IMR-90 (cell line): ENCODE measurements at regions not wholly inside any gene's neighbourhood (a gene's known extent, or its start where the extent isn't known, plus 50 kb on each side); places are given as distances from the start of the nearest gene placed in this dataset.

Source experiments
- ATAC-seq: fragments of 200-7000 bp; cut with Tn5 transposase; 2 replicates; pipeline ENCODE4 v1.9.1; 2020; ENCODE audit warnings: low read depth, mild to moderate bottlenecking, moderate library complexity
- BruUV-seq: library from RNA; stranded (reverse); fragments of 400-500 nt; replicated peaks from 2 replicates; lab custom pipeline; 2021; lab: Mats Ljungman, UMichigan
- CTCF ChIA-PET: fragments of 300-600 bp; formaldehyde crosslinking; extraction: SDS; loops from one replicate; lab custom pipeline; 2021; ENCODE audit warnings: antibody characterized with exemption; lab: Yijun Ruan, JAX
- POLR2A ChIA-PET: fragments of 300-600 bp; sonication (Branson Sonifier 250); formaldehyde crosslinking; loops from one replicate; lab custom pipeline; 2022; ENCODE audit warnings: antibody characterized with exemption; ENCODE audit not compliant: unreplicated experiment; lab: Charles Lee
- DNase-seq: peaks from one replicate; pipeline ENCODE4 v3.0.0; 2013
- H2AFZ ChIP-seq: replicated peaks from 2 replicates; pipeline ENCODE3; 2013; ENCODE audit warnings: low read length, mild to moderate bottlenecking; ENCODE audit not compliant: poor library complexity
- H2AK5ac ChIP-seq: 2 replicates; pipeline ENCODE4 v1.6.1; 2013; ENCODE audit warnings: low read depth, low read length, inconsistent platforms
- H2AK9ac ChIP-seq: replicated peaks from 2 replicates; pipeline ENCODE3; 2013; ENCODE audit warnings: mild to moderate bottlenecking, low read depth, low read length, moderate library complexity; ENCODE audit not compliant: poor library complexity
- H2BK120ac ChIP-seq: 2 replicates; pipeline ENCODE4 v1.6.1; 2013; ENCODE audit warnings: low read depth, low read length, inconsistent platforms
- H2BK15ac ChIP-seq: 3 replicates; pipeline ENCODE4 v1.6.1; 2013; ENCODE audit warnings: low read depth, low read length, inconsistent platforms
- H2BK20ac ChIP-seq: 2 replicates; pipeline ENCODE4 v1.6.1; 2013; ENCODE audit warnings: low read depth, mild to moderate bottlenecking, inconsistent platforms, low read length, moderate library complexity
- H2BK5ac ChIP-seq: 2 replicates; pipeline ENCODE4 v1.6.1; 2013; ENCODE audit warnings: mild to moderate bottlenecking, low read depth, low read length, inconsistent platforms; ENCODE audit not compliant: poor library complexity, severe bottlenecking
- H3K14ac ChIP-seq: replicated peaks from 2 replicates; pipeline ENCODE4 v1.6.1; 2013; ENCODE audit warnings: low read depth, low read length, inconsistent platforms
- H3K18ac ChIP-seq: 2 replicates; pipeline ENCODE4 v1.6.1; 2013; ENCODE audit warnings: low read depth, low read length, control low read depth
- H3K23ac ChIP-seq: 2 replicates; pipeline ENCODE4 v1.6.1; 2013; ENCODE audit warnings: low read depth, low read length, inconsistent platforms
- H3K27ac ChIP-seq: 2 replicates; pipeline ENCODE4 v1.5.1; 2013; ENCODE audit warnings: mild to moderate bottlenecking, control low read depth, low read length; ENCODE audit not compliant: insufficient read depth
- H3K27me3 ChIP-seq: 2 replicates; pipeline ENCODE4 v1.6.1; 2013; ENCODE audit warnings: low read length; ENCODE audit not compliant: control insufficient read depth, insufficient read depth
- H3K36me3 ChIP-seq: 2 replicates; pipeline ENCODE4 v1.6.1; 2013; ENCODE audit warnings: low read length, mixed read lengths; ENCODE audit not compliant: control insufficient read depth, insufficient read depth
- H3K4ac ChIP-seq: 2 replicates; pipeline ENCODE4 v1.6.1; 2013; ENCODE audit warnings: low read depth, low read length, inconsistent platforms
- H3K4me1 ChIP-seq: 2 replicates; pipeline ENCODE4 v1.6.1; 2013; ENCODE audit warnings: low read length, mixed read lengths; ENCODE audit not compliant: control insufficient read depth, insufficient read depth
- H3K4me2 ChIP-seq: 2 replicates; pipeline ENCODE4 v1.6.1; 2013; ENCODE audit warnings: low read depth, mild to moderate bottlenecking, control low read depth, low read length, moderate library complexity
- H3K4me3 ChIP-seq: 2 replicates; pipeline ENCODE4 v1.5.1; 2013; ENCODE audit warnings: low read depth, mild to moderate bottlenecking, control low read depth, low read length, moderate library complexity; ENCODE audit not compliant: insufficient read depth
- H3K56ac ChIP-seq: 2 replicates; pipeline ENCODE4 v1.6.1; 2013; ENCODE audit warnings: low read length, inconsistent platforms; ENCODE audit not compliant: insufficient read depth; ENCODE audit errors: extremely low read depth
- H3K79me1 ChIP-seq, 2 experiments: 2 replicates each; pipeline ENCODE4 v1.6.1; 2013; ENCODE audit warnings: low read length in 2 of 2, inconsistent platforms in 1 of 2, low read depth in 1 of 2
- H3K9ac ChIP-seq: 2 replicates; pipeline ENCODE4 v1.6.1; 2013; ENCODE audit warnings: low read depth, low read length, control low read depth
- H3K9me1 ChIP-seq: 2 replicates; pipeline ENCODE4 v1.6.1; 2013; ENCODE audit warnings: low read length, inconsistent platforms; ENCODE audit not compliant: insufficient read depth
- H3K9me3 ChIP-seq: 2 replicates; pipeline ENCODE4 v1.6.1; 2013; ENCODE audit warnings: low read length; ENCODE audit not compliant: control insufficient read depth, insufficient read depth
- H4K20me1 ChIP-seq: 2 replicates; pipeline ENCODE4 v1.6.1; 2013; ENCODE audit warnings: low read length, inconsistent platforms; ENCODE audit not compliant: insufficient read depth
- H4K5ac ChIP-seq: 2 replicates; pipeline ENCODE4 v1.6.1; 2013; ENCODE audit warnings: mild to moderate bottlenecking, low read depth, low read length, control low read depth
- H4K8ac ChIP-seq, 2 experiments: 2 replicates each; pipeline ENCODE4 v1.6.1; 2013; ENCODE audit warnings: low read depth in 2 of 2, low read length in 2 of 2, control low read depth in 1 of 2, inconsistent platforms in 1 of 2
- H4K91ac ChIP-seq: 2 replicates; pipeline ENCODE4 v1.6.1; 2013; ENCODE audit warnings: low read depth, low read length, inconsistent platforms; ENCODE audit not compliant: insufficient read depth
- BHLHE40 ChIP-seq: fragments of 150-350 bp; IDR thresholded peaks from 2 replicates; pipeline ENCODE4 v1.6.1; 2016; ENCODE audit warnings: mild to moderate bottlenecking, low read depth, low read length
- NFE2L2 ChIP-seq: fragments of 150-350 bp; IDR thresholded peaks from 2 replicates; pipeline ENCODE4 v1.6.1; 2016; ENCODE audit warnings: low read depth, mild to moderate bottlenecking, low read length
- POLR2A ChIP-seq: IDR thresholded peaks from 2 replicates; pipeline ENCODE4 v1.6.1; 2012; ENCODE audit warnings: mild to moderate bottlenecking, low read depth, low read length
- SMC3 ChIP-seq: fragments of 150-350 bp; IDR thresholded peaks from 2 replicates; pipeline ENCODE4 v1.6.1; 2016; ENCODE audit warnings: low read depth, mild to moderate bottlenecking, antibody characterized with exemption, low read length, moderate library complexity
- WGBS, 2 experiments: methylation state at CpG; one replicate each; pipeline versions ENCODE4 v1.1.5 to v1.1.7; 2013; ENCODE audit warnings: missing lambda C conversion rate in 2 of 2; ENCODE audit not compliant: insufficient read length in 1 of 2; ENCODE audit errors: extremely low coverage in 2 of 2; 5-methylcytosine and 5-hydroxymethylcytosine counted together
- dilution Hi-C: fragments of 300-500 bp; cut with HindIII; formaldehyde crosslinking; loops from one replicate; pipeline ENCODE4 v1.14.3; 2018; ENCODE audit warnings: low sequenced_read_pairs; ENCODE audit not compliant: unreplicated experiment
- in situ Hi-C: fragments of 300-500 bp; cut with MboI; formaldehyde crosslinking; loops from 3 replicates; pipeline ENCODE4 v1.14.3; 2019; ENCODE audit warnings: low sequenced_read_pairs, inconsistent platforms, mixed read lengths
- intact Hi-C: fragments of 100-400 bp; cut with micrococcal nuclease; formaldehyde crosslinking; loops from 2 replicates; pipeline ENCODE4 v1.10.0; 2022
- TF ChIP-seq, protein P1 (sequence below): fragments of 150-350 bp; IDR thresholded peaks from 2 replicates; pipeline ENCODE4 v1.6.1; 2016; ENCODE audit warnings: low read depth, mild to moderate bottlenecking, low read length, moderate library complexity, borderline replicate concordance
- TF ChIP-seq, protein P2 (sequence below): fragments of 150-350 bp; IDR thresholded peaks from 2 replicates; pipeline ENCODE4 v1.6.1; 2017; ENCODE audit warnings: mild to moderate bottlenecking, antibody characterized with exemption, low read length, low read depth

DNA sequence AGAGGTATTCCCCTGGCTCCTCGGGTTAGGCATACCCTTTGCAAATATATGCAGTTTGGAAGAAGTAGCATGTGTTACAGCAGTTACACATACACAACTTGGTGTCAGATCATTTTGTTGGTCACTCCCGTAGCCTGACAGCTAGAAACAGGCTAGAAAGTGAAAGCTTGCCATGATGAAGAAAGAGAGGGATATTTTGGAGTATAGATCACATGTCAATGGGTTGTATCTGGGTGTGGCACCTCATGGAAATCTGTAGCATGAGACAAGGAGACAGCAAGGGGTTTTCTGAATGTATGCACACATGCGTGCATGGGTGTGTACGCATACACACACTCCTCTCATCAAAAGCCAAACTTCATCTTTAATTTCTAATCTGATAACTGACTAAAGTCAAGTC, 1914.5 kb upstream of the PIK3C3 start:
- Histone ChIP-seq H4K5ac (no peak overlapping the region), H3K27ac (no peak overlapping the region), H3K79me1 (no peaks in the 10 kb centered on the region), H3K9ac (no peak overlapping the region), H3K36me3 (no peaks in the 10 kb centered on the region), H3K4me1 (no peaks in the 10 kb centered on the region), H3K56ac (no peak overlapping the region), H2AFZ (no peak overlapping the region), H2AK5ac (no peak overlapping the region), H3K18ac (no peak overlapping the region), H2AK9ac (no peak overlapping the region), H2BK15ac (no peak overlapping the region), H4K8ac (no peak overlapping the region), H3K9me3 (no peaks in the 10 kb centered on the region), H3K14ac (no peak overlapping the region), H3K4me3 (no peak overlapping the region), H3K9me1 (no peaks in the 10 kb centered on the region), H3K4ac (no peak overlapping the region), H3K4me2 (no peak overlapping the region), H4K20me1 (no peaks in the 10 kb centered on the region), H3K27me3 (no peaks in the 10 kb centered on the region), H2BK120ac (no peak overlapping the region), H2BK5ac (no peak overlapping the region), H2BK20ac (no peak overlapping the region), H3K23ac (no peak overlapping the region), H4K91ac (no peak overlapping the region)
- no CpG with 5 or more reads among the region's 4 CpGs for WGBS, 2 experiments
- BruUV-seq: no TSS peak
- CTCF ChIA-PET: no interaction called here
- ATAC-seq (no peak), DNase-seq (no peak)
- in situ Hi-C loops (no loop called here), dilution Hi-C loops (no loop called here), intact Hi-C loops (no loop called here)
- TF ChIP-seq, protein P1, sequence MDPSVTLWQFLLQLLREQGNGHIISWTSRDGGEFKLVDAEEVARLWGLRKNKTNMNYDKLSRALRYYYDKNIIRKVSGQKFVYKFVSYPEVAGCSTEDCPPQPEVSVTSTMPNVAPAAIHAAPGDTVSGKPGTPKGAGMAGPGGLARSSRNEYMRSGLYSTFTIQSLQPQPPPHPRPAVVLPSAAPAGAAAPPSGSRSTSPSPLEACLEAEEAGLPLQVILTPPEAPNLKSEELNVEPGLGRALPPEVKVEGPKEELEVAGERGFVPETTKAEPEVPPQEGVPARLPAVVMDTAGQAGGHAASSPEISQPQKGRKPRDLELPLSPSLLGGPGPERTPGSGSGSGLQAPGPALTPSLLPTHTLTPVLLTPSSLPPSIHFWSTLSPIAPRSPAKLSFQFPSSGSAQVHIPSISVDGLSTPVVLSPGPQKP: no peak
- TF ChIP-seq, protein P2, sequence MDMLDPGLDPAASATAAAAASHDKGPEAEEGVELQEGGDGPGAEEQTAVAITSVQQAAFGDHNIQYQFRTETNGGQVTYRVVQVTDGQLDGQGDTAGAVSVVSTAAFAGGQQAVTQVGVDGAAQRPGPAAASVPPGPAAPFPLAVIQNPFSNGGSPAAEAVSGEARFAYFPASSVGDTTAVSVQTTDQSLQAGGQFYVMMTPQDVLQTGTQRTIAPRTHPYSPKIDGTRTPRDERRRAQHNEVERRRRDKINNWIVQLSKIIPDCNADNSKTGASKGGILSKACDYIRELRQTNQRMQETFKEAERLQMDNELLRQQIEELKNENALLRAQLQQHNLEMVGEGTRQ: no peak
- TF ChIP-seq BHLHE40 (no peak), POLR2A (no peak), NFE2L2 (no peak), SMC3 (no peak)
- POLR2A ChIA-PET: no interaction called here
